Esophagus muscularis mucosa (tissue), 3 donors: ENCODE measurements at regions not wholly inside any gene's neighbourhood (a gene's known extent, or its start where the extent isn't known, plus 50 kb on each side); places are given as distances from the start of the nearest gene placed in this dataset.
"Not testable (repeated sequence)": the region's sequence is repeated elsewhere in the genome, so short reads cannot be mapped to it uniquely, and the experiment has no call there.

Experiments used
- CTCF ChIP-seq, 3 experiments: fragments of 200-600 bp in 2 of 3; fragments of 450-650 bp in 1 of 3; sonication (generic) in 2 of 3; IDR thresholded peaks; one replicate each; pipeline ENCODE4 v1.5.1; 2017 to 2019; ENCODE audit warnings: antibody characterized with exemption in 3 of 3, mild to moderate bottlenecking in 2 of 3, moderate library complexity in 1 of 3
- POLR2A ChIP-seq: fragments of 450-650 bp; IDR thresholded peaks from one replicate; pipeline ENCODE4 v1.6.1; 2017; ENCODE audit warnings: antibody characterized with exemption, moderate library complexity, mild to moderate bottlenecking, low read depth
- POLR2AphosphoS5 ChIP-seq, 2 donors: sonication (generic); formaldehyde crosslinking; IDR thresholded peaks; one replicate each; pipeline ENCODE4 v1.6.1; 2017; ENCODE audit warnings: antibody characterized with exemption in 2 of 2

GRCh38 chr1:120289601-120290074 lies 113.3 kb upstream of the SEC22B start:
- not testable (repeated sequence) for TF ChIP-seq CTCF (IDR thresholded peaks at IDR 0.05); POLR2A; POLR2AphosphoS5 (IDR thresholded peaks at IDR 0.05)
